GM12878 (cell line): ENCODE measurements at regions not wholly inside any gene's neighbourhood (a gene's known extent, or its start where the extent isn't known, plus 50 kb on each side); places are given as distances from the start of the nearest gene placed in this dataset.
"Not testable (repeated sequence)": the region's sequence is repeated elsewhere in the genome, so short reads cannot be mapped to it uniquely, and the experiment has no call there.

ENCODE experiments used
- ATAC-seq: fragments of 200-7000 bp; cut with Tn5 transposase; 3 replicates; pipeline ENCODE4 v1.9.1; 2020; ENCODE audit warnings: mild to moderate bottlenecking, moderate library complexity
- BruUV-seq: library from RNA; stranded (reverse); fragments of 400-500 nt; replicated peaks from 2 replicates; lab custom pipeline; 2021; lab: Mats Ljungman, UMichigan
- CTCF ChIA-PET: fragments of 300-600 bp; sonication (Branson Sonifier 250); formaldehyde crosslinking; extraction: SDS; loops from one replicate; lab custom pipeline; 2021; ENCODE audit warnings: inconsistent platforms; lab: Yijun Ruan, JAX
- POLR2A ChIA-PET: fragments of 350-600 bp; formaldehyde crosslinking; extraction: SDS; loops from one replicate; lab custom pipeline; 2021; ENCODE audit warnings: inconsistent platforms; lab: Charles Lee
- RAD21 ChIA-PET: fragments of 300-600 bp; sonication (Branson Sonifier 250); formaldehyde crosslinking; loops from one replicate; lab custom pipeline; 2023; ENCODE audit warnings: antibody characterized with exemption; ENCODE audit not compliant: unreplicated experiment; lab: Charles Lee
- SMC1A ChIA-PET: fragments of 300-600 bp; sonication (Branson Sonifier 250); formaldehyde crosslinking; loops from one replicate; lab custom pipeline; 2023; ENCODE audit not compliant: unreplicated experiment, uncharacterized antibody; lab: Charles Lee
- DNase-seq: peaks from one replicate; pipeline ENCODE4 v3.0.0-alpha.2; 2011; ENCODE audit warnings: low read depth, low spot score
- FAIRE-seq: peaks from 3 replicates; lab custom pipeline; 2011; peaks lifted over from hg19 to GRCh38; lab: Jason Lieb, UNC
- H2AFZ ChIP-seq: 2 replicates; pipeline ENCODE4 v1.6.0; 2011; ENCODE audit warnings: low read depth, low read length, control low read depth; ENCODE audit not compliant: control insufficient read depth
- H3K27ac ChIP-seq: 2 replicates; pipeline ENCODE4 v1.5.1; 2011; ENCODE audit warnings: control low read depth; ENCODE audit not compliant: control insufficient read depth, insufficient read depth
- H3K27me3 ChIP-seq, 2 experiments: replicated peaks in 1 of 2; 2 replicates each; pipeline versions ENCODE4 v1.6.0 to v1.6.1; 2011; ENCODE audit warnings: low read length in 1 of 2; ENCODE audit not compliant: control insufficient read depth in 2 of 2, insufficient read depth in 2 of 2
- H3K36me3 ChIP-seq, 2 experiments: 2 replicates each; pipeline ENCODE4 v1.5.1; 2011; ENCODE audit warnings: low read length in 1 of 2; ENCODE audit not compliant: control insufficient read depth in 2 of 2, insufficient read depth in 2 of 2
- H3K4me1 ChIP-seq: 2 replicates; pipeline ENCODE4 v1.6.1; 2011; ENCODE audit warnings: mild to moderate bottlenecking, low read length, moderate library complexity, mixed read lengths; ENCODE audit not compliant: control insufficient read depth, insufficient read depth
- H3K4me2 ChIP-seq: 2 replicates; pipeline ENCODE4 v1.6.0; 2011; ENCODE audit warnings: control low read depth; ENCODE audit not compliant: control insufficient read depth, insufficient read depth
- H3K4me3 ChIP-seq: fragments of 200-600 bp; sonication (generic); 2 replicates; pipeline ENCODE4 v1.5.1; 2016
- H3K79me2 ChIP-seq: 2 replicates; pipeline ENCODE4 v1.6.0; 2011; ENCODE audit warnings: low read length; ENCODE audit not compliant: control insufficient read depth, insufficient read depth
- H3K9ac ChIP-seq: 2 replicates; pipeline ENCODE4 v1.8.0; 2011; ENCODE audit warnings: low read length, control low read depth, mixed read lengths; ENCODE audit not compliant: control insufficient read depth, insufficient read depth
- H3K9me3 ChIP-seq: replicated peaks from 3 replicates; pipeline ENCODE4 v1.5.1; 2011; ENCODE audit warnings: mild to moderate bottlenecking, low read length; ENCODE audit not compliant: control insufficient read depth, insufficient read depth
- H4K20me1 ChIP-seq: 2 replicates; pipeline ENCODE4 v1.6.0; 2011; ENCODE audit not compliant: control insufficient read depth, insufficient read depth
- ATF7 ChIP-seq: fragments of 450-650 bp; IDR thresholded peaks from 2 replicates; pipeline ENCODE4 v1.6.1; 2016; ENCODE audit warnings: low read depth, mild to moderate bottlenecking
- CHD1 ChIP-seq: IDR thresholded peaks from 2 replicates; pipeline ENCODE4 v1.6.1; 2012; ENCODE audit warnings: low read depth, low read length, improper control_type of control experiment
- E2F4 ChIP-seq: IDR thresholded peaks from 2 replicates; pipeline ENCODE4 v1.6.1; 2012; ENCODE audit warnings: low read depth, low read length, improper control_type of control experiment
- WGBS: methylation state at CpG from one replicate; pipeline ENCODE4 v1.1.6; 2016; ENCODE audit warnings: low lambda C conversion rate; ENCODE audit not compliant: insufficient replicate concordance, insufficient coverage; ENCODE audit errors: missing lambda C conversion rate; 5-methylcytosine and 5-hydroxymethylcytosine counted together
- in situ Hi-C: fragments of 300-500 bp; cut with MboI; formaldehyde crosslinking; loops from 9 replicates; pipeline ENCODE4 v1.14.3; 2018; ENCODE audit warnings: mixed read lengths
- intact Hi-C: fragments of 100-400 bp; cut with micrococcal nuclease; formaldehyde crosslinking; loops from one replicate; pipeline ENCODE4 v1.14.2; 2022; ENCODE audit not compliant: unreplicated experiment
- TF ChIP-seq, protein P1 (sequence below), 3 experiments: IDR thresholded peaks in 2 of 3; conservative IDR thresholded peaks in 1 of 3; 2 replicates each; pipeline ENCODE4 v1.5.1; 2011; ENCODE audit warnings: low read depth in 3 of 3, low read length in 3 of 3, mild to moderate bottlenecking in 3 of 3, control low read depth in 2 of 3, moderate library complexity in 2 of 3, inconsistent platforms in 1 of 3, mixed read lengths in 1 of 3; ENCODE audit not compliant: control insufficient read depth in 2 of 3, insufficient read depth in 1 of 3; ENCODE audit errors: extremely low read depth in 1 of 3

DNA sequence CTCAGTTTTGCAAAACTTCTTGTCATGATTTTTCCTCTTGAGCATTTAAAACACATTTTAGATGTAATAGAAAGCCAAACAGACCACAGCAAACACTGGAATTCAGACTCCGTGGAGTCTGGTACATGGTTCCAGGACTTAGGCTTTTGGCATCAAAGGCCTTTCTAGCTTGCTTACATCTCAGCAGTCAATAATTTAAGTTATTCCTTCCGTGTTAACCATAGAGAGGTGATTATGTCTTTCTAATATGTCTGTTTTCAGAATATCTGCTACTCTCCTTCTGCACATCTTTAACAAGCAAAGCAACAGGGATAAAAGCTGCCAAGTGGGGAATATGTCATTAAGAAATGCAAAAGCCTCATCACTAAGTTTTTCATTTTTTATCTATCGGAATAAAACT, 171.7 kb upstream of the CRBN start:
- intact Hi-C loops (no loop called here), in situ Hi-C loops (no loop called here)
- no TSS peak for BruUV-seq
- H3K27ac ChIP-seq = no peak overlapping the region
- POLR2A ChIA-PET = no interaction called here
- RAD21 ChIA-PET = no interaction called here
- SMC1A ChIA-PET = no interaction called here
- DNase-seq = no peak
- no peak overlapping the region for H3K9ac ChIP-seq
- TF ChIP-seq ATF7 = no peak
- no peak for TF ChIP-seq E2F4
- TF ChIP-seq, protein P1, sequence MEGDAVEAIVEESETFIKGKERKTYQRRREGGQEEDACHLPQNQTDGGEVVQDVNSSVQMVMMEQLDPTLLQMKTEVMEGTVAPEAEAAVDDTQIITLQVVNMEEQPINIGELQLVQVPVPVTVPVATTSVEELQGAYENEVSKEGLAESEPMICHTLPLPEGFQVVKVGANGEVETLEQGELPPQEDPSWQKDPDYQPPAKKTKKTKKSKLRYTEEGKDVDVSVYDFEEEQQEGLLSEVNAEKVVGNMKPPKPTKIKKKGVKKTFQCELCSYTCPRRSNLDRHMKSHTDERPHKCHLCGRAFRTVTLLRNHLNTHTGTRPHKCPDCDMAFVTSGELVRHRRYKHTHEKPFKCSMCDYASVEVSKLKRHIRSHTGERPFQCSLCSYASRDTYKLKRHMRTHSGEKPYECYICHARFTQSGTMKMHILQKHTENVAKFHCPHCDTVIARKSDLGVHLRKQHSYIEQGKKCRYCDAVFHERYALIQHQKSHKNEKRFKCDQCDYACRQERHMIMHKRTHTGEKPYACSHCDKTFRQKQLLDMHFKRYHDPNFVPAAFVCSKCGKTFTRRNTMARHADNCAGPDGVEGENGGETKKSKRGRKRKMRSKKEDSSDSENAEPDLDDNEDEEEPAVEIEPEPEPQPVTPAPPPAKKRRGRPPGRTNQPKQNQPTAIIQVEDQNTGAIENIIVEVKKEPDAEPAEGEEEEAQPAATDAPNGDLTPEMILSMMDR (IDR thresholded peaks at IDR 0.05 in 2 of 3, conservative IDR thresholded peaks at IDR 0.05 in 1 of 3; ENCODE audit: control insufficient read depth in 2 of 3, extremely low read depth in 1 of 3, insufficient read depth in 1 of 3, low read depth in 3 of 3, low read length in 3 of 3) = no peak
- no peak for TF ChIP-seq CHD1
- H4K20me1 ChIP-seq = no peaks in the 10 kb centered on the region
- no peak for ATAC-seq
- H3K4me3 ChIP-seq = no peak overlapping the region
- no peak overlapping the region for H2AFZ ChIP-seq
- no peaks in the 10 kb centered on the region for H3K9me3 ChIP-seq
- WGBS = 33% methylated on average over 3 of the region's 3 CpGs
- no peaks in the 10 kb centered on the region for H3K36me3 ChIP-seq
- no peak for FAIRE-seq
- CTCF ChIA-PET = no interaction called here
- no peak overlapping the region for H3K4me2 ChIP-seq
- no peaks in the 10 kb centered on the region for H3K27me3 ChIP-seq
- H3K79me2 ChIP-seq = no peaks in the 10 kb centered on the region
- H3K4me1 ChIP-seq = no peaks in the 10 kb centered on the region

DNA sequence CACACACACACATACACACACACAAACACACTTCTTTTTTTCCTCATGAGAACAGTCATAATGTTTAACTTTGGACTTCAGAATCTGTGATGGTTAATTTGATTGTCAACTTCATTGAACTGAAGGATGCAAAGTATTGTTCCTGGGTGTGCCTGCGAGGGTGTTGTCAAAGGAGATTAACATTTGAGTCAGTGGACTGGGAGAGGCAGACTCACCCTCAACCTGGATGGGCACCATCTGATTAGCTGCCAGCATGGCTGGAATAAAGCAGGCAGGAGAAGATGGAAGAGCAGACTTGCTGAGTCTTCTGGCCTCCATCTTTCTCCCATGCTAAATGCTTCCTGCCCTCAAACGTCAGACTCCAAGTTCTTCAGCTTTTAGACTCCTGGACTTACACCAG, 167.6 kb upstream of the CRBN start:
- CTCF ChIA-PET, BruUV-seq, H3K27me3 ChIP-seq, DNase-seq, H4K20me1 ChIP-seq, FAIRE-seq, H3K9me3 ChIP-seq, H3K9ac ChIP-seq, H3K4me3 ChIP-seq, H2AFZ ChIP-seq, RAD21 ChIA-PET, POLR2A ChIA-PET, H3K79me2 ChIP-seq, H3K36me3 ChIP-seq, in situ Hi-C loops, intact Hi-C loops, H3K4me2 ChIP-seq, H3K4me1 ChIP-seq, ATAC-seq, H3K27ac ChIP-seq: not testable (repeated sequence)
- 0% methylated on average over 2 of the region's 2 CpGs for WGBS
- SMC1A ChIA-PET = interaction anchor here (0.9 kb wide), 1 partner anchor 14 kb away, joined by 4 read pairs; no protein-coding TSS in a partner anchor
